CD14-positive monocyte (primary cell): ENCODE measurements at regions not wholly inside any gene's neighbourhood (a gene's known extent, or its start where the extent isn't known, plus 50 kb on each side); places are given as distances from the start of the nearest gene placed in this dataset.

ENCODE experiments used
- DNase-seq, 3 donors: peaks; one replicate each; pipeline ENCODE4 v3.0.0-alpha.2; 2011 to 2022
- H2AFZ ChIP-seq: 2 replicates; pipeline ENCODE4 v1.6.0; 2012; ENCODE audit warnings: mild to moderate bottlenecking, low read depth, low read length, inconsistent platforms; ENCODE audit not compliant: insufficient read depth, poor library complexity, severe bottlenecking
- H3K27ac ChIP-seq, 2 donors: 1 replicate in 1 of 2; 2 replicates in 1 of 2; pipeline ENCODE4 v1.5.1; 2012 to 2013; ENCODE audit warnings: low read length in 2 of 2, control low read depth in 1 of 2, inconsistent platforms in 1 of 2, low read depth in 1 of 2, mild to moderate bottlenecking in 1 of 2
- H3K27me3 ChIP-seq, 2 donors: one replicate each; pipeline versions ENCODE4 v1.6.0 to v1.6.1; 2011 to 2013; ENCODE audit warnings: low read length in 2 of 2; ENCODE audit not compliant: control insufficient read depth in 2 of 2, insufficient read depth in 2 of 2
- H3K36me3 ChIP-seq, 2 donors: replicated peaks in 1 of 2; 1 replicate in 1 of 2; 2 replicates in 1 of 2; pipeline versions ENCODE4 v1.5.1 to v1.6.1; 2012 to 2013; ENCODE audit warnings: low read length in 2 of 2, control low read depth in 1 of 2, inconsistent platforms in 1 of 2, mild to moderate bottlenecking in 1 of 2; ENCODE audit not compliant: insufficient read depth in 2 of 2, control insufficient read depth in 1 of 2
- H3K4me1 ChIP-seq, 2 donors: 1 replicate in 1 of 2; 2 replicates in 1 of 2; pipeline versions ENCODE4 v1.5.1 to v1.6.1; 2012 to 2013; ENCODE audit warnings: low read length in 2 of 2, control low read depth in 1 of 2, inconsistent platforms in 1 of 2, mild to moderate bottlenecking in 1 of 2, moderate library complexity in 1 of 2; ENCODE audit not compliant: insufficient read depth in 2 of 2, control insufficient read depth in 1 of 2
- H3K4me2 ChIP-seq: replicated peaks from 2 replicates; pipeline ENCODE3; 2012; ENCODE audit warnings: low read length, moderate library complexity, mild to moderate bottlenecking; ENCODE audit not compliant: poor library complexity, severe bottlenecking; ENCODE audit errors: extremely low read depth
- H3K4me3 ChIP-seq, 3 experiments: fragments of 200-600 bp in 1 of 3; sonication (generic) in 1 of 3; replicated peaks in 1 of 3; 1 replicate in 2 of 3; 2 replicates in 1 of 3; pipeline ENCODE4 v1.5.1; 2011 to 2013; ENCODE audit warnings: low read length in 3 of 3, mild to moderate bottlenecking in 3 of 3, control low read depth in 2 of 3, low read depth in 2 of 3, inconsistent platforms in 1 of 3, moderate library complexity in 1 of 3
- H3K79me2 ChIP-seq: 2 replicates; pipeline ENCODE4 v1.6.0; 2012; ENCODE audit warnings: mild to moderate bottlenecking, control low read depth, inconsistent platforms, low read length, moderate library complexity; ENCODE audit not compliant: insufficient read depth
- H3K9ac ChIP-seq: 2 replicates; pipeline ENCODE4 v1.6.0; 2017; ENCODE audit warnings: low read length, mild to moderate bottlenecking; ENCODE audit not compliant: insufficient read depth, poor library complexity, severe bottlenecking
- H3K9me3 ChIP-seq, 2 donors: replicated peaks in 1 of 2; 1 replicate in 1 of 2; 2 replicates in 1 of 2; pipeline versions ENCODE4 v1.5.1 to v1.6.1; 2012 to 2013; ENCODE audit warnings: low read length in 2 of 2, control low read depth in 1 of 2; ENCODE audit not compliant: control insufficient read depth in 1 of 2, insufficient read depth in 1 of 2
- H4K20me1 ChIP-seq: 2 replicates; pipeline ENCODE4 v1.6.0; 2012; ENCODE audit warnings: mild to moderate bottlenecking, low read length, control low read depth, moderate library complexity; ENCODE audit not compliant: insufficient read depth
- H3K27ac Mint-ChIP-seq, 7 donors: one replicate each; pipeline ENCODE4 v1.8.0; 2020; ENCODE audit warnings: mild to moderate bottlenecking in 7 of 7, mixed read lengths in 7 of 7, moderate library complexity in 6 of 7, inconsistent platforms in 2 of 7
- H3K27me3 Mint-ChIP-seq, 3 donors: one replicate each; pipeline ENCODE4 v1.8.0; 2021 to 2022; ENCODE audit warnings: low read depth in 3 of 3, mild to moderate bottlenecking in 3 of 3, mixed read lengths in 3 of 3, moderate library complexity in 3 of 3, inconsistent platforms in 1 of 3
- H3K36me3 Mint-ChIP-seq, 2 donors: one replicate each; pipeline ENCODE4 v1.8.0; 2020; ENCODE audit warnings: mixed read lengths in 2 of 2, inconsistent platforms in 1 of 2, mild to moderate bottlenecking in 1 of 2
- H3K4me1 Mint-ChIP-seq: one replicate; pipeline ENCODE4 v1.8.0; 2020; ENCODE audit warnings: mild to moderate bottlenecking, mixed read lengths
- H3K4me3 Mint-ChIP-seq, 2 donors: one replicate each; pipeline ENCODE4 v1.8.0; 2020; ENCODE audit warnings: mild to moderate bottlenecking in 2 of 2, mixed read lengths in 2 of 2, moderate library complexity in 1 of 2
- H3K9me3 Mint-ChIP-seq, 7 donors: one replicate each; pipeline ENCODE4 v1.8.0; 2020 to 2022; ENCODE audit warnings: mixed read lengths in 7 of 7, mild to moderate bottlenecking in 6 of 7, moderate library complexity in 6 of 7, inconsistent platforms in 2 of 7
- CTCF ChIP-seq: fragments of 200-600 bp; IDR thresholded peaks from one replicate; pipeline ENCODE4 v1.8.0; 2022; ENCODE audit warnings: antibody characterized with exemption, mild to moderate bottlenecking
- WGBS: methylation state at CpG from one replicate; pipeline ENCODE4 v1.1.5; 2013; ENCODE audit warnings: missing lambda C conversion rate; ENCODE audit not compliant: insufficient coverage; 5-methylcytosine and 5-hydroxymethylcytosine counted together
- intact Hi-C, 2 donors: fragments of 100-400 bp; cut with micrococcal nuclease; formaldehyde crosslinking; loops; one replicate each; pipeline versions ENCODE4 v1.15.0 to v1.15.1; 2023

DNA sequence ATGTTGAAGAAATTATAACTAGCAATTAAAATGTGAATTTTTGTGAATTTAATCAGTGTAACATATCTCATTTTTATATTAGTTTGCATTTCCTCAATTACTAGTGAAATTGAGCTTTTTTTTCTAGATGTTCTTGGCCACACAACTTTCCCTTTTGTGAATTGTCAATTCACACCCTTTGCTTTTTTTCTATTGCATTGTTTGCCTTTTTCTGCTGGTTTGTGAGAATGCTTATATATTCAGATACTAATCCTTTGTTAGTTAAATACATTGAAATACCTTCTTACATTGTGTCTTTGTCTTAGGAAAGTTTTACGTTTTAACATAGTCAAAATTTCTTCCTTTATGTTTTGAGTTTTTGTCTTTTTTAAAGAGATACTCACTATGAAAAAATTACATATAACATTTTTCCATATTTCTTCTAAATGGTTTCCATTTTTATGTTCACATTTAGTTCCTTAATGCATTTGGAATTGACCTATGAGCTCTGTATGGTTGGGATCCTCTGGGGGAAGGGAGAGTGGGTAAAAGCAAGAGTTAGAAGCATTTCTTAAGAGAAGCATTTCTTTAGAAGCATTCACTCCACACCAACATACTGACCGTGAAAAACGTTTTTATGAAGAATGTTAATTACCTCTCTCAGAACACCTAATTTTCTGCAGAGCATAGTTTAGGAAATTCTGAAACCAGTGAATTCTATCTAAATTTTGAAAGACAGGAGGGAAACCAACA is 126.0 kb downstream of the CAPZA3 start:
- no peaks in the 10 kb centered on the region for H3K27me3 ChIP-seq
- no peak overlapping the region for H3K4me2 ChIP-seq
- Mint-ChIP-seq H3K27ac (no peak overlapping the region), H3K4me1 (peaks cover 7% of the 10 kb centered on the region), H3K36me3 (no peaks in the 10 kb centered on the region), H3K27me3 (peaks cover 0 to 2% (median 0%) of the 10 kb centered on the region in 3 donors), H3K9me3 (no peaks in the 10 kb centered on the region), H3K4me3 (no peak overlapping the region)
- no peak overlapping the region for H3K9ac ChIP-seq
- H4K20me1 ChIP-seq = no peaks in the 10 kb centered on the region
- H3K9me3 ChIP-seq = no peaks in the 10 kb centered on the region
- no peak overlapping the region for H3K4me3 ChIP-seq
- no peaks in the 10 kb centered on the region for H3K36me3 ChIP-seq
- no peaks in the 10 kb centered on the region for H3K79me2 ChIP-seq
- no peak overlapping the region for H3K27ac ChIP-seq
- no peak overlapping the region for H2AFZ ChIP-seq
- WGBS = no CpG with 5 or more reads among the region's 3 CpGs
- TF ChIP-seq CTCF = no peak
- intact Hi-C loops = loop anchor here in 1 of 2 donors (10.0 kb wide), 1 partner anchor 321 kb away; no protein-coding TSS in a partner anchor
- DNase-seq = no peak
- H3K4me1 ChIP-seq = peaks cover under 1 to 3% of the 10 kb centered on the region in 2 donors

GRCh38 chr12:18864900-18865561 is 127.1 kb downstream of the CAPZA3 start:
- Histone ChIP-seq H3K27me3 (no peaks in the 10 kb centered on the region), H3K27ac (no peak overlapping the region), H2AFZ (no peak overlapping the region), H3K79me2 (no peaks in the 10 kb centered on the region), H4K20me1 (no peaks in the 10 kb centered on the region), H3K4me3 (no peak overlapping the region), H3K9me3 (no peaks in the 10 kb centered on the region), H3K4me2 (no peak overlapping the region), H3K4me1 (peaks cover 5 to 7% of the 10 kb centered on the region in 2 donors), H3K36me3 (no peaks in the 10 kb centered on the region), H3K9ac (no peak overlapping the region)
- H3K27ac Mint-ChIP-seq = peak overlapping the region in 2 of 7 donors; percentile 72 to 73
- intact Hi-C loops = loop anchor here in 1 of 2 donors (10.0 kb wide), 1 partner anchor 320 kb away; no protein-coding TSS in a partner anchor
- peaks cover 0 to 2% (median 0%) of the 10 kb centered on the region in 3 donors for H3K27me3 Mint-ChIP-seq
- H3K4me3 Mint-ChIP-seq = no peak overlapping the region
- no peak for TF ChIP-seq CTCF
- no peak for DNase-seq
- H3K4me1 Mint-ChIP-seq = peaks cover 12% of the 10 kb centered on the region
- H3K36me3 Mint-ChIP-seq = no peaks in the 10 kb centered on the region
- 90% methylated on average over 2 of the region's 5 CpGs for WGBS
- H3K9me3 Mint-ChIP-seq = no peaks in the 10 kb centered on the region
